HTR-8/SVneo (cell line): ENCODE measurements at regions not wholly inside any gene's neighbourhood (a gene's known extent, or its start where the extent isn't known, plus 50 kb on each side); places are given as distances from the start of the nearest gene placed in this dataset.
"Not testable (repeated sequence)": the region's sequence is repeated elsewhere in the genome, so short reads cannot be mapped to it uniquely, and the experiment has no call there.

Experiments used
- DNase-seq: peaks from one replicate; pipeline ENCODE4 v3.0.0; 2011; ENCODE audit warnings: low spot score, mixed read lengths; ENCODE audit not compliant: insufficient read length
- FAIRE-seq: peaks from 2 replicates; lab custom pipeline; 2011; peaks lifted over from hg19 to GRCh38; lab: Jason Lieb, UNC

GRCh38 chr1:111063595-111063994 is 76.3 kb downstream of the DRAM2 start:
- DNase-seq (no peak), FAIRE-seq (no peak)

- FAIRE-seq (no peak), DNase-seq (no peak)
These were observed 77.3 kb downstream of the DRAM2 start for GRCh38 chr1:111062624-111063023.

DNA sequence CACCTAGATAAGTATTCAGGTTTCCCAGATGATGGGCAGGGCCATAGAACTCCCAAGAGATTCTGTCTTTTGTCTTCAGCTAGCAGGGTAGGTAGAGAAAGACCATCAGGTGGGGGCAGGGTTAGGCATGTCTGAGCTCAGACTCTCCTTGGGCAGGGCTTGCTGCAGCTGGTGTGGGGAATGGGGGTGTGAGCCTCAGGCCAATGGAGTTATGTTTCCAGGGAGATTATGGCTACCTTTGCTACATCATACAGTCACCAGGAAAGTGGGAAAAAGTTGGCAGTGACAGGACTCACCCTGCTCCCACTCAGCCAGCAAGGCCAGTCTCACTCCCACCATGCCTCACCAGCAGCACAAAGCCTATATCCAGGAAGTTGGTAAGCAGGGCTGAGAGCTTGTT is 77.8 kb downstream of the DRAM2 start:
- no peak for DNase-seq

DNA sequence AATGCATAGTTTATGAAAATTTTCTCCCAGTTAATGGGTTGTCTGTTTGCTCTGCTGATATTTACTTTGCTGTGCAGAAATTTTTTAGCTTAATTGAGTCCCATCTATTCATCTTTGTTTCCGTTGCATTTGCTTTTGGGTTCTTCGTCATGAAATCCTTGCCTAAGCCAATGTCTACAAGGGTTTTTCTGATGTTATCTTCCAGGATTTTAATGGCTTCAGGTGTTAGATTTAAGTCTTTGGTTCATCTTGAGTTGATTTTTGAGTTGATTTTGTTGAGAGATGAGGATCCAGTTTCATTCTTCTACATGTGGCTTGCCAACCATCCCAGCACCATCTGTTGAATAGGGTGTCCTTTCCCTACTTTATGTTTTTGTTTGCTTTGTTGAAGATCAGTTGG is 85.2 kb downstream of the DRAM2 start:
- no peak for FAIRE-seq
- no peak for DNase-seq

More for the DNA sequence above, 77.8 kb downstream of the DRAM2 start:
- FAIRE-seq, result no peak

- FAIRE-seq (no peak), DNase-seq (no peak)
These were observed 87.6 kb downstream of the DRAM2 start for GRCh38 chr1:111052246-111052645.

- FAIRE-seq, DNase-seq: not testable (repeated sequence)
These were observed 84.5 kb upstream of the LRIF1 start for GRCh38 chr1:111048253-111048652.

GRCh38 chr1:111045033-111045722 is 81.5 kb upstream of the LRIF1 start:
- no peak for DNase-seq
- no peak for FAIRE-seq

DNA sequence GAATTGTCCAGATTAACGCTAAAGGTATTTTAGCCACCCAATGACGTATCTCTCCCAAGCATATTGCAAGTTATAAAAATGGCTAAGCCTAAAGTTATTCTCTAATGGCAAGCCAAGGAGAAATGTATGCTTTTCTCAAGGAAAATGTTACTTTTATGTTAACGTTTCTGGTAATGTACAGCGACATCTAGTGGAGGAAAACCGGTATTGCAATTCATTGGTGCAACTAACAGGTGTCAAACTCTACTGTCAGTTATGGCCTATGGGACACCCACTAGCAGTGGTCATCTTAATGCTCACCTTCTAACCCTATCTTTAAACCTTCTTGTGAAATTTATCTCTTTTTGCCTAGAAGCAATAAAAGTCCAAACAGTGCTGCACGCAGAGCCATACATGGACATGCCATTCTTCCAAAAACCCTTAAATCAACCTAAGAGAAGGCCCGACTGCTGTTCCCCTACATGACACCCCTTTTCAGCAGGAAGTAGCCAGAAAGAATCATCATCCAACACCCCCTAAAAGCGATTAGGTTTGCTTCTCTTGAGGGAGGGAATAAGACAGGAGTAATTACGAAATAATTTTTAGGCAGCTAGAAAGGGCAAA is 68.7 kb upstream of the LRIF1 start:
- DNase-seq (peak; percentile 5), FAIRE-seq (no peak)

DNA sequence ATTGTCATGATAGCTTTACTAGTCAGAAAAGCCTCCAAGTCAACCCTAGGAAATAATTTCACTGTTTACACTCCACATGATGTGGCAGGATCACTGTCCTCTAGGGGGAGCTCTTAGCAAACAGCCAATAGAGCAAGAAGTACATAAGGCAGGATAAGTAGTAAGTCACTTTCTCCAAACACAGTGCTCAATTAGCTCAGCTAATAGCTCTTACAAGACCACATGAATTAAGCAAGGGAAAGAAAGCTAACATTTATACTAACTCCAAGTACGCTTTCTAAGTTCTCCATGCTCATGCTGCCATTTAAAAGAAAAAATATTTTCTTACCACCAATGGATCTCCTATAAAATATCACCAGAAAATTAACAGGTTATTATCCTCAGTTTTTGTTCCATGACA is 66.9 kb upstream of the LRIF1 start:
- FAIRE-seq (no peak), DNase-seq (peak; percentile 6)

GRCh38 chr1:111025109-111025508 is 61.4 kb upstream of the LRIF1 start:
- FAIRE-seq (no peak), DNase-seq (no peak)

GRCh38 chr1:111015222-111015621 is 51.5 kb upstream of the LRIF1 start:
- DNase-seq (no peak), FAIRE-seq (no peak)
